BLaER1 treated with 17β-estradiol and CSF1 and Interleukin-3, amounts not matched to agents 10 nM and 100 nM (cell line): ENCODE measurements at regions not wholly inside any gene's neighbourhood (a gene's known extent, or its start where the extent isn't known, plus 50 kb on each side); places are given as distances from the start of the nearest gene placed in this dataset.
A peak's percentile ranks its signal among the peaks of the same experiment; 100 is the strongest.
"Not testable (repeated sequence)": the region's sequence is repeated elsewhere in the genome, so short reads cannot be mapped to it uniquely, and the experiment has no call there.

Source experiments
- H3K27ac ChIP-seq, 11 experiments: shearing (Covaris generic); formaldehyde crosslinking; 2 replicates each; pipeline ENCODE4 v1.8.1; 2022
- H3K27me3 ChIP-seq, 11 experiments: shearing (Covaris generic); formaldehyde crosslinking; 2 replicates each; pipeline ENCODE4 v1.8.1; 2022
- H3K36me3 ChIP-seq, 11 experiments: shearing (Covaris generic); formaldehyde crosslinking; 2 replicates each; pipeline ENCODE4 v1.8.1; 2022
- H3K4me1 ChIP-seq, 10 experiments: shearing (Covaris generic); formaldehyde crosslinking; 2 replicates each; pipeline ENCODE4 v1.8.1; 2022
- H3K4me2 ChIP-seq, 11 experiments: shearing (Covaris generic); formaldehyde crosslinking; 2 replicates each; pipeline ENCODE4 v1.8.1; 2022
- H3K4me3 ChIP-seq, 10 experiments: shearing (Covaris generic); formaldehyde crosslinking; 2 replicates each; pipeline ENCODE4 v1.8.1; 2022
- H3K9ac ChIP-seq, 11 experiments: shearing (Covaris generic); formaldehyde crosslinking; 2 replicates each; pipeline ENCODE4 v1.8.1; 2022
- H3K9me3 ChIP-seq, 11 experiments: shearing (Covaris generic); formaldehyde crosslinking; replicated peaks in 1 of 11; 2 replicates each; pipeline ENCODE4 v1.8.1; 2022
- H4K20me1 ChIP-seq, 11 experiments: shearing (Covaris generic); formaldehyde crosslinking; 2 replicates each; pipeline ENCODE4 v1.8.1; 2022
- Cebpa-rat ChIP-seq, 11 experiments: shearing (Covaris generic); IDR thresholded peaks; 2 replicates each; pipeline ENCODE4 v1.8.1; 2022

DNA sequence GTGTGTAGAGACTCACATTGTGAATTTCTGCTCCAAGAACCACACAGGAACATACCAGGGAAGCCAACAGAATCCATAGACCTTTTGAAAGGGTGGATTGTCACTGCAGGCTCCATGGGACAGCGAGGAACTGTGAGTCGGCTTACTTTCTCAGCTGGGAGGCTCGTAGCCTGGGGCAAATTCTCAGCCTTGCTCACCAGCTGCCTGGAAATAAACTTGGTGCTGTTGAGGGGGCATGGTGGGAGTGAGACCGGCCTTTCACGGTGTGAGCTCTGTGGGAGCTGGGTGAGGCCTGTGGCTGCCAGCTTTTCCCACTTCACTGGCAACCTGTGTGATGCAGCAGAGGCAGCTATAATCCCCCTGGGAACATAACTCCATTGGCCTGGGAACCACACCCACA lies 146.6 kb upstream of the P2RY1 start:
- no peaks in the 10 kb centered on the region for H3K36me3 ChIP-seq
- H3K27me3 ChIP-seq, result no peaks in the 10 kb centered on the region
- no peak overlapping the region for H3K9ac ChIP-seq
- H3K9me3 ChIP-seq, result peaks cover 13 to 18% (median 17%) of the 10 kb centered on the region in 11 experiments; a peak in 21 of 22 replicates
- H3K27ac ChIP-seq, result no peak overlapping the region
- no peak for TF ChIP-seq Cebpa-rat (IDR thresholded peaks at IDR 0.05)
- no peak overlapping the region for H3K4me3 ChIP-seq
- no peaks in the 10 kb centered on the region for H3K4me1 ChIP-seq
- H4K20me1 ChIP-seq, result no peaks in the 10 kb centered on the region
- no peak overlapping the region for H3K4me2 ChIP-seq

DNA sequence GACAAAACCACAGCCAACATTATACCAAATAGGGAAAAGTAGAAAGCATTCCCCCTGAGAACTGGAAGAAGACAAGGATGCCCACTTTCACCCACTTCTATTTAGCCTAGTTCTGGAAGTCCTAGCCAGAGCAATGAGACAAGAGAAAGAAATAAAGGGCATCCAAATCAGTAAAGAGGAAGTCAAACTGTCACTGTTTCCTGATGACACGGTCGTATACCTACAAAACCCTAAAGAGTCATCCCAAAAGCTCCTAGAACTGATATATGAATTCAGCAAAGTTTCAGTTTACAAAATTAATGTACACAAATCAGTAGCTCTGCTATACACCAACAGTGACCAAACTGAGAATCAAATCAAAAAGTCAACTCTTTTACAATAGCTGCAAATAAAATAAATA lies 142.6 kb upstream of the P2RY1 start:
- H3K9ac ChIP-seq, H3K4me1 ChIP-seq: not testable (repeated sequence)

DNA sequence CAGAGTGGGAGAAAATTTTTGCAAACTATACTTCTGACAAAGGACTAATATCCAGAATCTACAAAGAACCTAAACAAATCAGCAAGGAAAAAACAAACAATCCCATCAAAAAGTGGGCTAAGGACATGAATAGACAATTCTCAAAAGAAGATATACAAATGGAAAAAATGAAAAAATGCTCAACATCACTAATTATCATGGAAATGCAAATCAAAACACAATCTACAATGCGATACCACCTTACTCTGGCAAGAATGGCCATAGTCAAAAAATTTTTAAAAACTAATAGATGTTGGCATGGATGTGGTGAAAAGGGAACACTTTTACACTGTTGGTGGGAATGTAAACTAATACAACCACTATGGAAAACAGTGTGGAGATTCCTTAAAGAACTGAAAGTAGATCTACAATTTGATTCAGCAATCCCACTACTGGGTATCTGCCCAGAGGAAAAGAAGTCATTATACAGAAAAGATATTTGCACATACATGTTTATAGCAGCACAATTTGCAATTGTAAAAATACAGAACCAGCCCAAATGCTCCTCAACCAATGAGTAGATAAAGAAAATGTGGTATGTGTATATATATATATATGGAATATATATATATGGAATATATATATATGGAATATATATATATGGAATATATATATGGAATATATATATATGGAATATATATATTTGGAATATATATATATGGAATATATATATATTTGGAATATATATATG lies 141.2 kb upstream of the P2RY1 start:
- H4K20me1 ChIP-seq, H3K9ac ChIP-seq, H3K4me1 ChIP-seq, H3K27ac ChIP-seq, H3K9me3 ChIP-seq, H3K27me3 ChIP-seq, H3K4me2 ChIP-seq, H3K36me3 ChIP-seq, H3K4me3 ChIP-seq: not testable (repeated sequence)

More for the DNA sequence above, 142.6 kb upstream of the P2RY1 start:
- not testable (repeated sequence) for H3K4me3 ChIP-seq, H3K4me2 ChIP-seq, H3K27ac ChIP-seq, H4K20me1 ChIP-seq, H3K27me3 ChIP-seq, H3K9me3 ChIP-seq, H3K36me3 ChIP-seq

DNA sequence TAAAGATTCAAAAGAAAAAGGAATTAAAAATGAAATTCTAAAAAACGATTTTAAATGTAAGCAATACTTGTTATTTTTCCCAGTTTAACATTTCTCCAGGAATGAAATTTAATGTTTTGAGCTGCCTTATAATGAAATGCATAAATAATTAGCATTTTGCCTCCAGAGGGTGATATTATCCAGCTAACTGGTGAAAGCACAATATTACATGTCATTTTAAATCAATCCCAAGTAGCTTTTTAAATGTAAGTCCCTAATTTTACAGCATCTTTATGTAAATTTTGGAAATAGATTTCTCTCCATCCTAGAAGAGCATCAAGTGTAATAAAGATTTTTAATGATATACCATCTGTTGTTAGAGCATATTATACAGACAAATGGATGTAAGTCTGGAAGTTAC lies 139.1 kb upstream of the P2RY1 start:
- no peak for TF ChIP-seq Cebpa-rat (IDR thresholded peaks at IDR 0.05)
- Histone ChIP-seq H3K27ac (no peak overlapping the region), H3K9me3 (no peaks in the 10 kb centered on the region), H3K4me1 (no peaks in the 10 kb centered on the region), H3K4me3 (no peak overlapping the region), H3K36me3 (no peaks in the 10 kb centered on the region), H3K27me3 (no peaks in the 10 kb centered on the region), H4K20me1 (no peaks in the 10 kb centered on the region), H3K9ac (no peak overlapping the region), H3K4me2 (no peak overlapping the region)

- no peak overlapping the region for H3K4me3 ChIP-seq
- no peak overlapping the region for H3K9ac ChIP-seq
- H3K4me2 ChIP-seq, result no peak overlapping the region
- no peaks in the 10 kb centered on the region for H3K4me1 ChIP-seq
- no peaks in the 10 kb centered on the region for H3K36me3 ChIP-seq
- H3K27ac ChIP-seq, result no peak overlapping the region
- no peak for TF ChIP-seq Cebpa-rat (IDR thresholded peaks at IDR 0.05)
- no peaks in the 10 kb centered on the region for H4K20me1 ChIP-seq
- no peaks in the 10 kb centered on the region for H3K9me3 ChIP-seq
- no peaks in the 10 kb centered on the region for H3K27me3 ChIP-seq
Measured at GRCh38 chr3:152696962-152697361, 138.0 kb upstream of the P2RY1 start.

DNA sequence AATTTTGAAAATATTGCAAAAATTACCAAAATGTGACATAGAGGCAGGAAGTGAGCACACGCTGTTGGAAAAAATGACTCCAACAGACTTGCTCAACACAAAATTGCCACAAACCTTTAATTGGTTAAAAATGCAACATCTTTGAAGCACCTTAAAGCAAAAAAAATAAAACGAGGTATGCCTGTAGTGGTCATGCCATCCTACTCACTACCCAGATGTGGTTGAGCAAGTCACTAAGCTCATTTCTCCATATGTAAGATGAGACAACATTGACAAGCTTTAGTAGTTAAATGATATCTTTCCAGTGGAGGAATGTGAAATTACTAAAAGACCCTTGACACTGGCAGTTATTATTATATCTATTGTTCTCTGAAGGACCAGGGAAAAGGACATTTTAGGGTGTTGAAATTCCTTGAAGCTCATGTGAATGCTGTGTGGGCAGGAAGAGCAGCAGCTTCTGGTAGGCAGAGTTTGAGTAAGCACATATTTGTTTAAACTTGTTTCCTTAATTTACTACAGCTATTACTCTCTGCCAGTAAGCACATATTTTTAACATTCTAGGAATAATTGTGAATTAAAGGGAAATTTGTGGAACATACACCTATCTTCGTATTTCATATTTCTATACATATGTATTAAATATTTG lies 131.6 kb upstream of the P2RY1 start:
- H3K36me3 ChIP-seq, result no peaks in the 10 kb centered on the region
- H3K27me3 ChIP-seq, result no peaks in the 10 kb centered on the region
- H3K9ac ChIP-seq, result no peak overlapping the region
- peak overlapping the region in 1 of 11 experiments; percentile 26; a peak in 1 of 22 replicates for H3K4me2 ChIP-seq
- H3K4me1 ChIP-seq, result no peaks in the 10 kb centered on the region
- H4K20me1 ChIP-seq, result no peaks in the 10 kb centered on the region
- H3K9me3 ChIP-seq, result no peaks in the 10 kb centered on the region
- H3K27ac ChIP-seq, result no peak overlapping the region
- no peak for TF ChIP-seq Cebpa-rat (IDR thresholded peaks at IDR 0.05)
- no peak overlapping the region for H3K4me3 ChIP-seq

- TF ChIP-seq Cebpa-rat (IDR thresholded peaks at IDR 0.05), result no peak
- no peak overlapping the region for H3K4me3 ChIP-seq
- no peak overlapping the region for H3K27ac ChIP-seq
- no peaks in the 10 kb centered on the region for H3K36me3 ChIP-seq
- no peak overlapping the region for H3K9ac ChIP-seq
- no peak overlapping the region for H3K4me2 ChIP-seq
- no peaks in the 10 kb centered on the region for H3K9me3 ChIP-seq
- H3K27me3 ChIP-seq, result no peaks in the 10 kb centered on the region
- no peaks in the 10 kb centered on the region for H3K4me1 ChIP-seq
- H4K20me1 ChIP-seq, result no peaks in the 10 kb centered on the region
Measured at GRCh38 chr3:152706991-152707713, 127.8 kb upstream of the P2RY1 start.

DNA sequence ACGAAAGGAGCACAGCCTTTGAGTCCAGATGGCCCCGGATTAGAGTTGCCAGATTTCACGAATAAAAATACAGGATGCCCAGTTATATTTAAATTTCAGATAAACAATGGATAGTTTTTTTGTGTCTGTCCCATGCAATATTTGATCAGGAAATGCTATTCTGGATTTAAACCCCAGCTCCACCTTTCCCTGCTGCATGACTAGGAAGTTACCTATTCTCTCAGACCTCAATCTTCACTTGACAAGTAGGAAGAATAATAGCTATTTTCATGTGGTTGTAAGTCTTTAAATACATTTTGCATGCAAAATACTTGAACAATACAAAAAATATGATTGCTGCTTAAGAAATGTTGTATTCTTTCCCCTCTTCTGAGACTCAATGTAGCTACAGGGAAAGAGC lies 125.3 kb upstream of the P2RY1 start:
- Histone ChIP-seq H3K4me1 (no peaks in the 10 kb centered on the region), H3K4me2 (no peak overlapping the region), H3K27me3 (no peaks in the 10 kb centered on the region), H3K27ac (no peak overlapping the region), H3K4me3 (no peak overlapping the region), H3K9ac (no peak overlapping the region), H4K20me1 (no peaks in the 10 kb centered on the region), H3K9me3 (no peaks in the 10 kb centered on the region), H3K36me3 (no peaks in the 10 kb centered on the region)
- TF ChIP-seq Cebpa-rat (IDR thresholded peaks at IDR 0.05), result no peak

- Histone ChIP-seq H4K20me1 (no peaks in the 10 kb centered on the region), H3K4me2 (no peak overlapping the region), H3K9me3 (no peaks in the 10 kb centered on the region), H3K9ac (no peak overlapping the region), H3K27me3 (no peaks in the 10 kb centered on the region), H3K36me3 (no peaks in the 10 kb centered on the region), H3K4me3 (no peak overlapping the region), H3K27ac (no peak overlapping the region), H3K4me1 (no peaks in the 10 kb centered on the region)
- TF ChIP-seq Cebpa-rat (IDR thresholded peaks at IDR 0.05), result no peak
Measured at GRCh38 chr3:152710549-152710948, 124.4 kb upstream of the P2RY1 start.

GRCh38 chr3:152713989-152714388 lies 120.9 kb upstream of the P2RY1 start:
- Histone ChIP-seq H3K4me3 (no peak overlapping the region), H4K20me1 (no peaks in the 10 kb centered on the region), H3K27ac (no peak overlapping the region), H3K36me3 (no peaks in the 10 kb centered on the region), H3K27me3 (no peaks in the 10 kb centered on the region), H3K9me3 (no peaks in the 10 kb centered on the region), H3K4me2 (no peak overlapping the region), H3K4me1 (peaks cover 0 to 5% (median 0%) of the 10 kb centered on the region in 10 experiments; a peak in 4 of 20 replicates), H3K9ac (no peak overlapping the region)
- no peak for TF ChIP-seq Cebpa-rat (IDR thresholded peaks at IDR 0.05)
